KMS-11 (cell line): ENCODE measurements at regions not wholly inside any gene's neighbourhood (a gene's known extent, or its start where the extent isn't known, plus 50 kb on each side); places are given as distances from the start of the nearest gene placed in this dataset.

Experiments
- H2AFZ ChIP-seq: fragments of 200-600 bp; sonication (generic); 2 replicates; pipeline ENCODE4 v1.6.1; 2016; ENCODE audit warnings: antibody characterized with exemption, mixed run types, low read depth
- H3K27ac ChIP-seq: fragments of 200-600 bp; sonication (generic); 2 replicates; pipeline ENCODE4 v1.6.1; 2016; ENCODE audit warnings: mild to moderate bottlenecking, mixed run types
- H3K27me3 ChIP-seq: fragments of 200-600 bp; sonication (generic); 2 replicates; pipeline ENCODE4 v1.6.1; 2017; ENCODE audit warnings: mild to moderate bottlenecking, low read depth, mixed run types, moderate library complexity; ENCODE audit not compliant: insufficient read depth
- H3K36me3 ChIP-seq: fragments of 200-600 bp; sonication (generic); 2 replicates; pipeline ENCODE4 v1.6.1; 2017; ENCODE audit warnings: mild to moderate bottlenecking, mixed run types; ENCODE audit not compliant: insufficient read depth
- H3K4me1 ChIP-seq: fragments of 200-600 bp; sonication (generic); 2 replicates; pipeline ENCODE4 v1.6.1; 2016; ENCODE audit warnings: mild to moderate bottlenecking, low read depth, mixed run types; ENCODE audit not compliant: poor library complexity, severe bottlenecking
- H3K4me2 ChIP-seq: fragments of 200-600 bp; sonication (generic); 2 replicates; pipeline ENCODE4 v1.7.0; 2016; ENCODE audit warnings: mild to moderate bottlenecking, mixed run types
- H3K4me3 ChIP-seq: fragments of 200-600 bp; sonication (generic); IDR thresholded peaks from 2 replicates; pipeline ENCODE4 v1.6.1; 2017; ENCODE audit warnings: low read depth, low read length, mixed read lengths; ENCODE audit not compliant: insufficient read depth
- H3K79me2 ChIP-seq: fragments of 200-600 bp; sonication (generic); 2 replicates; pipeline ENCODE4 v1.6.1; 2016; ENCODE audit warnings: low read depth, mixed run types; ENCODE audit not compliant: insufficient read depth
- H3K9ac ChIP-seq: fragments of 200-600 bp; sonication (generic); 2 replicates; pipeline ENCODE4 v1.6.1; 2016; ENCODE audit warnings: mild to moderate bottlenecking, mixed run types
- H4K20me1 ChIP-seq: fragments of 200-600 bp; sonication (generic); 2 replicates; pipeline ENCODE4 v1.6.1; 2016; ENCODE audit warnings: mild to moderate bottlenecking, mixed run types; ENCODE audit not compliant: insufficient read depth
- TF ChIP-seq, protein P1 (sequence below): fragments of 200-600 bp; sonication (generic); conservative IDR thresholded peaks from 2 replicates; pipeline ENCODE4 v1.6.1; 2017; ENCODE audit warnings: low read depth, mild to moderate bottlenecking, antibody characterized with exemption, low read length, moderate library complexity, mixed read lengths

DNA sequence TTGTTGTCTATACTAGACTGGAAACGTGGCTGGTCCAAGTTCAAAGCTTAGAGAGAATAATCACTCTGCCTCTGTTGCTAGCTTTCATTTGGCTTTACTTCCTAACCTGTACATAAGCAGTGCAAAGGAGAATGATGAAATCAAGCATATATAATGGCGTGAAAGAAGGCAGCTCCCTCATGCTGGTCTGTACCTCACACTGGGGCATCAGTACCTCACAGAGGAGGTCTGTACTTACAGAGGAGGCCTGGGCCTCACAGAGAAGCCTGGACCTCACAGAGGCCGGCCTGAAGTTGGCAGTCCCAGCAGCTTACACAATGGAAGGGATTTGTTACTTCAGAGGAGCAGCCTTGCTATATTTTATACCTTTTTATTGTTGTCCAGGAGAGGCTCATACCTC is 53.3 kb upstream of the MSI2 start:
- H2AFZ ChIP-seq = no peak overlapping the region
- no peak overlapping the region for H3K4me2 ChIP-seq
- no peaks in the 10 kb centered on the region for H3K4me1 ChIP-seq
- no peak overlapping the region for H3K4me3 ChIP-seq
- no peak overlapping the region for H3K27ac ChIP-seq
- H3K9ac ChIP-seq = no peak overlapping the region
- H3K36me3 ChIP-seq = no peaks in the 10 kb centered on the region
- no peaks in the 10 kb centered on the region for H3K27me3 ChIP-seq
- TF ChIP-seq, protein P1, sequence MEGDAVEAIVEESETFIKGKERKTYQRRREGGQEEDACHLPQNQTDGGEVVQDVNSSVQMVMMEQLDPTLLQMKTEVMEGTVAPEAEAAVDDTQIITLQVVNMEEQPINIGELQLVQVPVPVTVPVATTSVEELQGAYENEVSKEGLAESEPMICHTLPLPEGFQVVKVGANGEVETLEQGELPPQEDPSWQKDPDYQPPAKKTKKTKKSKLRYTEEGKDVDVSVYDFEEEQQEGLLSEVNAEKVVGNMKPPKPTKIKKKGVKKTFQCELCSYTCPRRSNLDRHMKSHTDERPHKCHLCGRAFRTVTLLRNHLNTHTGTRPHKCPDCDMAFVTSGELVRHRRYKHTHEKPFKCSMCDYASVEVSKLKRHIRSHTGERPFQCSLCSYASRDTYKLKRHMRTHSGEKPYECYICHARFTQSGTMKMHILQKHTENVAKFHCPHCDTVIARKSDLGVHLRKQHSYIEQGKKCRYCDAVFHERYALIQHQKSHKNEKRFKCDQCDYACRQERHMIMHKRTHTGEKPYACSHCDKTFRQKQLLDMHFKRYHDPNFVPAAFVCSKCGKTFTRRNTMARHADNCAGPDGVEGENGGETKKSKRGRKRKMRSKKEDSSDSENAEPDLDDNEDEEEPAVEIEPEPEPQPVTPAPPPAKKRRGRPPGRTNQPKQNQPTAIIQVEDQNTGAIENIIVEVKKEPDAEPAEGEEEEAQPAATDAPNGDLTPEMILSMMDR = no peak
- no peaks in the 10 kb centered on the region for H4K20me1 ChIP-seq
- H3K79me2 ChIP-seq = no peaks in the 10 kb centered on the region
